HUES6 (cell line): ENCODE measurements at regions not wholly inside any gene's neighbourhood (a gene's known extent, or its start where the extent isn't known, plus 50 kb on each side); places are given as distances from the start of the nearest gene placed in this dataset.
"Not testable (repeated sequence)": the region's sequence is repeated elsewhere in the genome, so short reads cannot be mapped to it uniquely, and the experiment has no call there.

Experiments used
- H3K27ac ChIP-seq: 2 replicates; pipeline ENCODE4 v1.7.0; 2013; ENCODE audit warnings: low read depth, mild to moderate bottlenecking, low read length, inconsistent platforms
- H3K27me3 ChIP-seq: 2 replicates; pipeline ENCODE4 v1.6.1; 2013; ENCODE audit warnings: low read length; ENCODE audit not compliant: control insufficient read depth, insufficient read depth
- H3K36me3 ChIP-seq: 2 replicates; pipeline ENCODE4 v1.6.1; 2013; ENCODE audit warnings: low read length; ENCODE audit not compliant: control insufficient read depth, insufficient read depth
- H3K4me1 ChIP-seq: 2 replicates; pipeline ENCODE4 v1.6.1; 2013; ENCODE audit warnings: low read length; ENCODE audit not compliant: control insufficient read depth, insufficient read depth
- H3K4me3 ChIP-seq: 2 replicates; pipeline ENCODE4 v1.5.1; 2013; ENCODE audit warnings: low read depth, low read length
- H3K9ac ChIP-seq: one replicate; pipeline ENCODE4 v1.6.1; 2013; ENCODE audit warnings: mild to moderate bottlenecking, low read length
- H3K9me3 ChIP-seq: 2 replicates; pipeline ENCODE4 v1.6.1; 2013; ENCODE audit warnings: low read depth, low read length; ENCODE audit not compliant: control insufficient read depth, insufficient read depth

GRCh38 chr13:87814403-87814802, 143.2 kb downstream of the SLITRK5 start:
- Histone ChIP-seq H3K9me3 (no peaks in the 10 kb centered on the region), H3K36me3 (no peaks in the 10 kb centered on the region), H3K27me3 (no peaks in the 10 kb centered on the region), H3K27ac (no peak overlapping the region), H3K4me3 (no peak overlapping the region), H3K4me1 (no peaks in the 10 kb centered on the region), H3K9ac (no peak overlapping the region)

GRCh38 chr13:87820241-87820640, 149.1 kb downstream of the SLITRK5 start:
- Histone ChIP-seq H3K27ac (no peak overlapping the region), H3K36me3 (no peaks in the 10 kb centered on the region), H3K9ac (no peak overlapping the region), H3K4me3 (no peak overlapping the region), H3K27me3 (no peaks in the 10 kb centered on the region), H3K9me3 (no peaks in the 10 kb centered on the region), H3K4me1 (no peaks in the 10 kb centered on the region)

GRCh38 chr13:87821512-87821911, 150.3 kb downstream of the SLITRK5 start:
- Histone ChIP-seq H3K9ac (no peak overlapping the region), H3K36me3 (no peaks in the 10 kb centered on the region), H3K4me1 (no peaks in the 10 kb centered on the region), H3K27ac (no peak overlapping the region), H3K27me3 (no peaks in the 10 kb centered on the region), H3K4me3 (no peak overlapping the region), H3K9me3 (no peaks in the 10 kb centered on the region)

GRCh38 chr13:87826301-87826700, 155.1 kb downstream of the SLITRK5 start:
- H3K36me3 ChIP-seq, H3K27ac ChIP-seq, H3K4me3 ChIP-seq, H3K4me1 ChIP-seq, H3K27me3 ChIP-seq, H3K9me3 ChIP-seq, H3K9ac ChIP-seq: not testable (repeated sequence)

GRCh38 chr13:87827479-87827878, 156.3 kb downstream of the SLITRK5 start:
- no peak overlapping the region for H3K4me3 ChIP-seq
- no peak overlapping the region for H3K27ac ChIP-seq

GRCh38 chr13:87837522-87837921, 166.4 kb downstream of the SLITRK5 start:
- Histone ChIP-seq H3K4me3 (no peak overlapping the region), H3K36me3 (no peaks in the 10 kb centered on the region), H3K9me3 (no peaks in the 10 kb centered on the region), H3K4me1 (no peaks in the 10 kb centered on the region; the same call in 1 of the 2 replicates), H3K27ac (no peak overlapping the region), H3K27me3 (no peaks in the 10 kb centered on the region), H3K9ac (no peak overlapping the region)

More at GRCh38 chr13:87827479-87827878, 156.3 kb downstream of the SLITRK5 start:
- H3K9ac ChIP-seq: no peak overlapping the region
- no peaks in the 10 kb centered on the region for H3K4me1 ChIP-seq
- H3K9me3 ChIP-seq: no peaks in the 10 kb centered on the region
- no peaks in the 10 kb centered on the region for H3K36me3 ChIP-seq
- no peaks in the 10 kb centered on the region for H3K27me3 ChIP-seq

- no peaks in the 10 kb centered on the region for H3K36me3 ChIP-seq
- H3K9ac ChIP-seq: no peak overlapping the region
- no peak overlapping the region for H3K4me3 ChIP-seq
- H3K4me1 ChIP-seq: no peaks in the 10 kb centered on the region; the same call in 1 of the 2 replicates
- no peaks in the 10 kb centered on the region for H3K9me3 ChIP-seq
- H3K27me3 ChIP-seq: no peaks in the 10 kb centered on the region
- H3K27ac ChIP-seq: no peak overlapping the region
Observed at GRCh38 chr13:87837946-87838345, 166.8 kb downstream of the SLITRK5 start.

GRCh38 chr13:87851410-87851809, 180.2 kb downstream of the SLITRK5 start:
- Histone ChIP-seq H3K4me3 (no peak overlapping the region), H3K27me3 (no peaks in the 10 kb centered on the region), H3K27ac (no peak overlapping the region), H3K9me3 (no peaks in the 10 kb centered on the region), H3K36me3 (no peaks in the 10 kb centered on the region), H3K9ac (no peak overlapping the region), H3K4me1 (no peaks in the 10 kb centered on the region)

GRCh38 chr13:87855553-87855952, 184.4 kb downstream of the SLITRK5 start:
- H3K9me3 ChIP-seq: no peaks in the 10 kb centered on the region
- no peaks in the 10 kb centered on the region for H3K36me3 ChIP-seq
- H3K4me3 ChIP-seq: no peak overlapping the region
- no peak overlapping the region for H3K9ac ChIP-seq
- H3K27me3 ChIP-seq: no peaks in the 10 kb centered on the region
- H3K4me1 ChIP-seq: no peaks in the 10 kb centered on the region; the same call in 1 of the 2 replicates
- H3K27ac ChIP-seq: no peak overlapping the region

GRCh38 chr13:87859261-87859660, 188.1 kb downstream of the SLITRK5 start:
- Histone ChIP-seq H3K36me3 (no peaks in the 10 kb centered on the region), H3K27ac (no peak overlapping the region), H3K4me3 (no peak overlapping the region), H3K27me3 (no peaks in the 10 kb centered on the region), H3K9ac (no peak overlapping the region), H3K4me1 (no peaks in the 10 kb centered on the region; the same call in 1 of the 2 replicates), H3K9me3 (no peaks in the 10 kb centered on the region)

- H3K9ac ChIP-seq: no peak overlapping the region
- H3K36me3 ChIP-seq: no peaks in the 10 kb centered on the region
- H3K4me3 ChIP-seq: no peak overlapping the region
Observed at GRCh38 chr13:87867426-87867825, 196.3 kb downstream of the SLITRK5 start.

GRCh38 chr13:87868731-87869130, 197.6 kb downstream of the SLITRK5 start:
- no peak overlapping the region for H3K9ac ChIP-seq
- H3K36me3 ChIP-seq: no peaks in the 10 kb centered on the region
- H3K27me3 ChIP-seq: no peaks in the 10 kb centered on the region
- no peaks in the 10 kb centered on the region for H3K9me3 ChIP-seq
- no peak overlapping the region for H3K27ac ChIP-seq
- H3K4me3 ChIP-seq: no peak overlapping the region
- H3K4me1 ChIP-seq: no peaks in the 10 kb centered on the region

More at GRCh38 chr13:87867426-87867825, 196.3 kb downstream of the SLITRK5 start:
- no peaks in the 10 kb centered on the region for H3K27me3 ChIP-seq
- H3K27ac ChIP-seq: no peak overlapping the region
- no peaks in the 10 kb centered on the region for H3K9me3 ChIP-seq
- no peaks in the 10 kb centered on the region for H3K4me1 ChIP-seq
